ENCODE measurements at regions not wholly inside any gene's neighbourhood (a gene's known extent, or its start where the extent isn't known, plus 50 kb on each side); places are given as distances from the start of the nearest gene placed in this dataset.

DNA sequence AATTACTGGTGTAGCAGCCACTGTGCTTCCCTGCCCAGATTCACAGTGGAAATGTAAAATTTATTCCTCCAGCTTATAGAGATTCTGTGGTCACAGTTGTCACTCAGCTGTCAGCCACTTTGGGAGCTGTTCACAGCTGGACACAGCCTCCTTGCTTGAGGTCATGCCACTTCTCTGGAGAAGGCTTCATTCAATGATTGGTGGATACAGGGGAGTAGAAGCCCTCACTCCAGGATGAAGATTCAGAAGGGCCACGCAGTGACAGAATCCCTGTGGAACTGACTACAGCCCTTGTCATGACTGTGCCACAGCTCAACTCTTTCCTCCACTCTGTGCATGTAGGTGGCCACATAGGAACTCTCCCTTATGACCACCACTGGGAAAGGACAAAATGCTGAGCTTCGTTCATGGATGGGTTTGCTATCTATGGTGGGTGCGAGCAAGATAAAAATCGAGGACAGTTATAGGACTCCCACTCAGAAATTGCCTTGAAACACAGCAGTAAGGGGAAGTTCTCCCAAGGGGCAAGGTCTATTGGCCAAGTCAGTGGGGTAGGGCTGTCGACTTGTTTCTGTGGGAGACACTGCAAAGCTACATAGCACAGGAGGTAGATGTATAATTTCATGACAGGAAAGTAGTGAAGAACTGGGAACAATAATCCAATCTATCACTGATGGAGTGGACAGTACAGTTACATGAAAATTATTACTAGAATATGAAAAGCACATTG is 98.7 kb downstream of the CCNA1 start:
- in situ Hi-C loops (cut with HindIII; ENCODE audit: low sequenced_read_pairs) = no loop called here
- no peak for DNase-seq (ENCODE audit: low read depth, low spot score)
- TF ChIP-seq, protein P1, sequence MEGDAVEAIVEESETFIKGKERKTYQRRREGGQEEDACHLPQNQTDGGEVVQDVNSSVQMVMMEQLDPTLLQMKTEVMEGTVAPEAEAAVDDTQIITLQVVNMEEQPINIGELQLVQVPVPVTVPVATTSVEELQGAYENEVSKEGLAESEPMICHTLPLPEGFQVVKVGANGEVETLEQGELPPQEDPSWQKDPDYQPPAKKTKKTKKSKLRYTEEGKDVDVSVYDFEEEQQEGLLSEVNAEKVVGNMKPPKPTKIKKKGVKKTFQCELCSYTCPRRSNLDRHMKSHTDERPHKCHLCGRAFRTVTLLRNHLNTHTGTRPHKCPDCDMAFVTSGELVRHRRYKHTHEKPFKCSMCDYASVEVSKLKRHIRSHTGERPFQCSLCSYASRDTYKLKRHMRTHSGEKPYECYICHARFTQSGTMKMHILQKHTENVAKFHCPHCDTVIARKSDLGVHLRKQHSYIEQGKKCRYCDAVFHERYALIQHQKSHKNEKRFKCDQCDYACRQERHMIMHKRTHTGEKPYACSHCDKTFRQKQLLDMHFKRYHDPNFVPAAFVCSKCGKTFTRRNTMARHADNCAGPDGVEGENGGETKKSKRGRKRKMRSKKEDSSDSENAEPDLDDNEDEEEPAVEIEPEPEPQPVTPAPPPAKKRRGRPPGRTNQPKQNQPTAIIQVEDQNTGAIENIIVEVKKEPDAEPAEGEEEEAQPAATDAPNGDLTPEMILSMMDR (IDR thresholded peaks at IDR 0.05; ENCODE audit: low read depth, low read length) = no peak
- no peak overlapping the region for H3K4me3 ChIP-seq (ENCODE audit: low read depth, low read length)

GRCh38 chr13:36531746-36532486 is 99.6 kb downstream of the CCNA1 start:
- in situ Hi-C loops (cut with HindIII; ENCODE audit: low sequenced_read_pairs) = no loop called here
- TF ChIP-seq, protein P1 (IDR thresholded peaks at IDR 0.05; ENCODE audit: low read depth, low read length) = no peak
- no peak overlapping the region for H3K4me3 ChIP-seq (ENCODE audit: low read depth, low read length)
- DNase-seq (ENCODE audit: low read depth, low spot score) = peak; percentile 30

GRCh38 chr13:36533806-36534205 is 101.5 kb downstream of the CCNA1 start:
- no peak for DNase-seq (ENCODE audit: low read depth, low spot score)
- in situ Hi-C loops (cut with HindIII; ENCODE audit: low sequenced_read_pairs) = no loop called here
- TF ChIP-seq, protein P1 (IDR thresholded peaks at IDR 0.05; ENCODE audit: low read depth, low read length) = no peak
- H3K4me3 ChIP-seq (ENCODE audit: low read depth, low read length) = no peak overlapping the region

DNA sequence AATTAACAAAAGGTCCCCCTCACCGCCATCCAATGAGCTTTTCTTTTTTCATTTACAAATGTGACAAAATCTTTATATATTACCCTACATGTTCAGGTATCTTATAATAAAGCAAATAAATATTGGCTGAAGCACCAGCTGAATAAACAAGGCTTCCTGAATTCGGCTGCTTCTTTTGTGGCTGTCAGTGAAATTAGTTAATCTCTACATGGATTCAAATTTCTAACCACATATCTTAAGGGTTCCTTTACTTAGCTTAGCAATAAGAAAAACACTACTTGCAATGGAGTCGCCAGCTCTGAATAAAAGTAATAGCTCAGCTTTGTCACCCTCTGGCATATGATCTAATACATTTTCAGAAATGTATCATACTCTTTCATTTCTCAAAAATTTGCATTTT is 104.3 kb downstream of the CCNA1 start:
- DNase-seq (ENCODE audit: low read depth, low spot score) = peak; percentile 46
- in situ Hi-C loops (cut with HindIII; ENCODE audit: low sequenced_read_pairs) = no loop called here
- TF ChIP-seq, protein P1 (IDR thresholded peaks at IDR 0.05; ENCODE audit: low read depth, low read length) = no peak
- H3K4me3 ChIP-seq (ENCODE audit: low read depth, low read length) = no peak overlapping the region

DNA sequence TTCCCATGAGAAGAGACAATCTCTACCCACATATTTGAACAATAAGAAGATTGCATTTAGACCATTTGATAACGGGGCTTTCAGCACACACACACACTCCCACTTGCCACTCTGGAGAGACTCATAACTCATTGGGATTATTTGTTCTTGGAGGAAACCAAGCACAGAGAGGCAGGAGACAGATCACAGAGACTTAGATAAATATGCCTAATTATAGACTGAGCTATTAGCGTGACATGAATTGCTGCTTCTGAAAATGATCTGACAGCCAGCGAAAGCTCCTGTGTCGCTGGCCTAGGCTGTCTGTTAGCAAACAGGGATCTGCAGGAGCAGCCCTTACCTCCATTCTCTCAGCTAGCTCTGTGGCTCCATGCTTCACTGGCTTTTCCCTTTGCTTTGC is 111.4 kb downstream of the CCNA1 start:
- H3K4me3 ChIP-seq (ENCODE audit: low read depth, low read length) = no peak overlapping the region
- TF ChIP-seq, protein P1 (IDR thresholded peaks at IDR 0.05; ENCODE audit: low read depth, low read length) = no peak
- in situ Hi-C loops (cut with HindIII; ENCODE audit: low sequenced_read_pairs) = no loop called here
- no peak for DNase-seq (ENCODE audit: low read depth, low spot score)

DNA sequence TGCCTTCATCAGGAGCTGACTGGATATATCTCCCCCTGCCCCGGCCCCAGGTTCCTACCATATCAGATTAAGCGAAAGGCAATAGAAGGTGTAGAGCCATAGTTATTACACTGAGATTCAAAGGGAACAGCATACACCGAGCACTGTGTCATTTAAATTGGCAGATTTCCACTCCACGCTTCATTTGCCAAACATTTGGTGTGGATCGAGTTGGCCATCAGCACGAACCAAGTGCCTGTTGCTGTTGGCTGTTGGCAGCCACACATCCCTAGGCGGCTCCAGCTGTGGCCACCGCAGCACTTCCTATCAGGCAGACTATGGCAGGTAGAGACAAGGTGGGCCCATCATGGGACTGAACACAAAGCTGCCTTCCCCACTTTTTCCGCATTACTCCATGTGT is 115.8 kb downstream of the CCNA1 start:
- in situ Hi-C loops (cut with HindIII; ENCODE audit: low sequenced_read_pairs) = no loop called here
- TF ChIP-seq, protein P1 (IDR thresholded peaks at IDR 0.05; ENCODE audit: low read depth, low read length) = no peak
- no peak for DNase-seq (ENCODE audit: low read depth, low spot score)
- H3K4me3 ChIP-seq (ENCODE audit: low read depth, low read length) = no peak overlapping the region
